SHP77 treated with DMSO at 0.1 percent for 48 hours (cell line): ENCODE measurements at regions not wholly inside any gene's neighbourhood (a gene's known extent, or its start where the extent isn't known, plus 50 kb on each side); places are given as distances from the start of the nearest gene placed in this dataset.

Source experiments
- DNase-seq: peaks from one replicate; lab custom pipeline; 2025; lab: John Stamatoyannopoulos, UW

DNA sequence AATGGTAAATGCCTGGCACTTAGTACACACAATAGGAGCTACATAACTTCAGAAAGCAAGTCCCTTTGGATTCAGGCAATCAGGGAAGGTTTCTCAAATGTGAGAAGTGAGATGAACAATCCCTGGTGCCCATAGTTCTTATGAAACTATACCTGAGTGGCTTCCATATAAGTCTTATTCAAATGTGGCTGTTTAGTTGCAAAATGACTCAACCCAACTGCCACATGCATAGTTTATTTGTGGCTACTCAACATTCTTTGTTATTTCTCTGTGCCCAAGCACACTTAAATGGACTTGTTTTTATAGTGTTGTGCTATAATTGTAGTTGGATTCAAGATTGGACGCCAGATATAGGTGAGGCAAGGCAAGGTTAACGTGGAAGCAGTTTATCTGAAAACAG lies 93.7 kb upstream of the ATXN1 start:
- no peak for DNase-seq

DNA sequence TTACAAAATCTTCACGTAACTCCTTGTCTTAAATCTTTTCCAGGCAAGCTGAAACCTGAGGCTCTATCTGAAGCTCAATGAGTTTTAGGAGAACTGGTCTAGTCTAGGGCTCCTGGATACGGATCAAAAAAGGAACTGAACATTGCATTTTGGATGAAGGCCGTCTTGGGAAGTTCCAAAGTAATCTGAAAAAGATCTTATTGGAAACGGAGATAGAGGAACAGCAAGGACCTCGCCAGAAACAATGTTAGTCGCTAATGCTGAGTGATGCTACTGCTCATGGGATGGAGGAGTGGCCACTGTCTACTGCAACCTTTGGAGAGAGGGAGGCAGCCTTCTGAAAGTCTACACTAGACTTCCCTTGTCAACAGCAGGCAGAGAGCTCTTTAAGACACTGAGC lies 91.4 kb upstream of the ATXN1 start:
- no peak for DNase-seq

DNA sequence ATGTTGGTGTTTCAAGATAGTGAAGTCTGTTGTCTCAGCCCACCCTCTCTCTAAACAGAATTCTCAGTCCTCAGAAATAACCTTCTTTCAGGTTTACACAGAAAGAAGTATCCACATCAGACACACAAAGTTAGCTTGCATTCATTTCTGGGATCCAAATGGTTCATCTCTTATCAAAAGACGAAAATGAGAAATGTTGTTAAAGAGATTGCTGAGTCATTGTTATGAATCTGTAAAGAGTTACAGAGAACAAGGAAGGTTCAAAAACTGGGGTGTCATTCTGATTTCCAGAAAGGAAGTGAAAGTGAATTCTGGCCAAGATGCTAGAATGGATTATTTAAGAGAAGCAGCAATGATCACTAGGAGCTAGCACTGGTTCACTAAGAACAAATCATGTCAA lies 90.5 kb upstream of the ATXN1 start:
- DNase-seq = no peak

DNA sequence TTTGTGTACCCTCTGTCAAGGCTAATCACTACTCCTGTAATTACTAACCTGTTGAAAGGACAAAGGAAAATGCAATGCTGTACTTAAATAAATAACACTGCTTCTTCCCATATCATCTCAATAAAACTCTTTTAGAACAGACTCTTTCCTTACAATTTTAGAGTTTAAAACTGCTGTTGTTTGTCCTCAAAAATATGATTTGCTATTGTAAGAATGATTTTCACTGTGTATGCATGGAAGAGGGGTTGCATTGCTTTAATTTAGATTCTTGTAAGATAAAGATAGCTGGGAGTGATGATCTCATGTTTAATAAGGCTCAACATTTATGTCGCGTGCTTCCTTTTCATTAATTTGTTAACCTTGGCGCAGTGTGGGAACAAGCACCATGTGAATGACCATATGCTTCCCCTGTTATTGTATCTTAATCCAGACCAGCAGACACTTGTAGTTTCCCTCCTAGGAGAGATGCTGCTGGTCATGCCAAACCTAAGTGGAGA lies 89.8 kb upstream of the ATXN1 start:
- no peak for DNase-seq

DNA sequence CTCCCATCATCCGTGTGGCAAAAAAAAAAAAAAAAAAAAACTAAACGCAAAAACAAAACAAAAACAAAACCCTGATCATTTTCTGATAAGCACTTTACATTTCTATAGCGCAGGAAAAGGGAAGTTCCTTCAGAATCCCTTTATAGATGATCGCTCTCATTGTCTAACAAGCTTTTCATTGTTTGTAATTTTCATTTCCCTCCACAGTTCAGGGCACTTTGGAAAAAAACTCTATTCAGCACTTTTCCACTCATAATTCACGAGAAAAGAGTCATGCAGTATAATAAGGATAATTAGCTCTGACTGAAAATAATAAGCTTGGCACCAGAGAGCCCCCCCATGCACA lies 89.4 kb upstream of the ATXN1 start:
- DNase-seq = no peak

DNA sequence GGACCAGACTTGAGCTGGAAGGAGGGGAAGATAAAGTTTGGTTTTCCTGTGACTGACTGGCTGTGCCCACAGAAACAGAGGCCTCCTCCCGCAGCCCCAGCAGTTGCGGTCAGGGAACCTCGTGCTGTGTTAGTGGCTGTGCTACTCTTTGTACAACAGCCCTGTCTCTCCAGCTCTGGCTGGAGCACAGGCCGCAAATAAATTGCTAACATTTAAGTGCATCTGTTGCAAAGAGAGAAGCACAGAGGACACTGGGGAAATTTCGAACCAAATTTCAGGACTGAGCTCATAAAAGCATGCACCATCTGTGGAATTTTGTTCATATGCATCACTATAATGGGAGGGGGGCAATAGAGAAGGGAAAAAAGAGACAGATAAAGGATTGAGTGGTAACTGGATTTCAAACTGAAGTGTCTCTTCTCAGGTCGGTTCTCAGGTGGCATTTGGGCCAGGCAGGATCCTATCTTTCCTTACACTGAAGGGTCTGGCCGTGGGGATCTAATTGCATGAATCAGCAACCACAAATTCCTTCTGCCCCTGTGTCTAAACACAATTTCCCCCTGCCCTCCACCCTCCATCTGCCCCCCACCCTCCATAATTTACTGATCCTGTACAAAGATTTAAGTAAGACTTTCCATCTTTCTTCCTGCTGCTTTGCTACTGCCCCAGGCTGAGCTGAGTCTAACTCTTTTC lies 88.9 kb upstream of the ATXN1 start:
- DNase-seq = no peak

DNA sequence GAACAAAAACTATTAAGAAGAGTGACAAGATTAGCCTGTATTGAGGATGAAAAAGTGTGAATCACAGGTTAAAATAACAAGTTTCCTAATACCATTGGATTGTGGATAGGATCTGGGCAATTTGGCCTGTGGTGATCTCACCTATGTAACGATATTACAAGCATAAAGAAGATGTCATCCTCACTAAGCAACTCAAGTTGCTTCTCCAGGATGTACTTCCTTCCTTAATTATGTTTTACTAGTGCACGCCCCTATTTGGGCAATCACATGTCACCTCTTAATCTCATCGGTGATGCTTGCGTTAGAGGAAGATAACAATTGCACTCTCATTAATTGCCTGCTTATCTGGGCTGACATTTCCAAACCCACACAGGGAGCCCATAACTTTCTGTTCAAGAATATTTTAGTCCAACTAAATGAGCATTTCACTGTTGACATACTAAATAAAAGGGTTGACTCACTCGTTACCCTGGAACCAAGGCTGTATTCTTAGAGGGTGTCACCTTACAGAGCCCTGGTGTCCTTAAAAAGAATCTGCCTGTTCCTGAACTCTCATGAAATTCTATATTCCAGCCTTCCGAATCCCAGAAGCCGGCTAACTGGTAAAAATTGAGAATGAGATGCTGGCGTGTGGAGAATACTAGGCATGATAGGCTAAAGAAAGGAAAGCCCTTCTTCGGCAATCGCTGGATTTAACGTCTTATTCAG lies 88.2 kb upstream of the ATXN1 start:
- no peak for DNase-seq

DNA sequence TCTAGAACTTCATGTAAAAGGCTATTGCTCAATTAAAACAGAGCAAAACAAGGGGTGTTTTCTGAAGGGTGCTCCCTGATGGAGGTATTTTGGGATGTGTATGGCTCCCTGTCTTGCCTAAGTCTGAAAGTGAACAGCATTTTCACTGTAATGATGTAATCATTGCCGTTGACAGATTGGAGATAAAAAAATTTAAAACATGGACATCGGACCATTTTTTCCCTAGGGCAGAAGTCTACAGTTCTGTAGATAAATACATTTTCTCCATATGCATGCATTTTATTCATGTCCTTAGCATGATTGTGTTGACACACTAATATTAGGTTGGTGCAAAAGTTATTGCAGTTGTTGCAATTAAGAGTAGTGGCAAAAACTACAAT lies 85.1 kb upstream of the ATXN1 start:
- DNase-seq = no peak

DNA sequence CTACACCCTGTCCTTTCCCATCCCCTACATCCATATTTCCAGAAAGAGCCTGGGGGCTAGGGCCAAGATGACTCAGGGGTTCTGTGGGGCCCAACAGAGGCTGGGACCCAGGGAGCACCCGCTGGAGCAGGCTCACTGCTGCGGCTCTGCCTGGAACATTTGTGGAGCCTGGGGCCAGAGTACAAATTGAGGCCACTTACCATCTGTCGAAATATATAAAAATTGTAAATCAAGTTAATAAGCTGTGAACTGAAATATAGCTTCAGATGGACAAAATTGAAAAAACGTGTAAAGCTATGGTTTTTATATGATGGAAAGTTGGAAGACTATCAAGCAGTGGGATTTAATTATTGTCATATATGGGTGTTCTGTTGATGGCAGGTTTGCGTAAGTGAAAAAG lies 82.9 kb upstream of the ATXN1 start:
- no peak for DNase-seq

DNA sequence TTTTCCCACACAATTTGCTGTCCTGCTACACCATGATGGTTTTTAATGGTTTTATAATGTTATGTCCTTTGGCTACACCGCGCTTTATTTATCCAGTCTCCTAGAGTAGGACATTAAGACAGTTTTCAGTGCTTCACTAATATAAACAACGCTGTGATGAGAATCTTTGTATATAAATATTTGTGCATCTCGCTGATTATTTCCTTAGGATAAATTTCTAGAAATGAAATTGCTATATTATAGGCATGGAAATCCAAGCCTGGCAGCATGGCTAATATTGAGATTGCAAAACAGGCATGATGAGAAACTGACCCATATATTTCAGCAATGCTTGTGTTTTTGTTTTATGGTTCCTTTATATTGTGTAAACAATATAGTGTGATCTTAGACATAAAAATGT lies 81.4 kb upstream of the ATXN1 start:
- no peak for DNase-seq

DNA sequence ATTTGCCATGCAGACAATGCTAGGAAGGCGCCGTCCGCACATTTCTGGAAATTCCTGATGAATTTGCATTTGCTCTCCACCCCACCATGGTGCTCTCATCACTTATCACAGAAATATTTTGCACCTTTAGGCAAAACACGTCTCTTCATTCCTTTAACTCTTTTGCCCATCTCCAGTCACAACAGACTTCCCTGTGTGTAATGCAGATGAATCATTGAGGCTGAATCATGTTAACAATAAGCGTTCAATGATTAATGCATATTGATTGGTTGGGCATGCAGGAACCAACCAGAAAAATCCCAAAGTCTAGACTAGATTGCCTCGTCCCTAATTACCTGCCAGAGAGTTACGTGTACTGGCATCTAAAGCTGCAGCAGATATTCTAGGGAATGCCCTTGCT lies 80.0 kb upstream of the ATXN1 start:
- DNase-seq = no peak

DNA sequence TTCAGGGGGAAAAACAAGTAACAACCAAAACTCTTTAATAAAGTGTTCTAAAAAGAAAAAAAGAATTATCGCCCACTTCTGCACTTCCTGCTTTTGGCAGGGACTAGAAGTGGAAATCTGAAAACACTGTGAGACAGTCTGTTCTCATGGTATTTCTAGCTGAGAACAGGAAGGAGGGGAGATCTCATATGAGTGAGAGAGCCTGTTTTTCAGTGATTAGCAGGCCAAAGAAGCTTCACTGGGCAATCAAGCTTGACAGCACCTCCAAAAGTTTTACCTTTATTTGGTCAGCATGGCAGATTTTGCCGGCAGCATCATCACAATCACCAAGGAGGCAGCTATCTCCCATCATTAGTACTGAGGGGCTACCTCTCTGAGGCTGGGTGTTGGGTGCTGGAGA lies 79.5 kb upstream of the ATXN1 start:
- no peak for DNase-seq

DNA sequence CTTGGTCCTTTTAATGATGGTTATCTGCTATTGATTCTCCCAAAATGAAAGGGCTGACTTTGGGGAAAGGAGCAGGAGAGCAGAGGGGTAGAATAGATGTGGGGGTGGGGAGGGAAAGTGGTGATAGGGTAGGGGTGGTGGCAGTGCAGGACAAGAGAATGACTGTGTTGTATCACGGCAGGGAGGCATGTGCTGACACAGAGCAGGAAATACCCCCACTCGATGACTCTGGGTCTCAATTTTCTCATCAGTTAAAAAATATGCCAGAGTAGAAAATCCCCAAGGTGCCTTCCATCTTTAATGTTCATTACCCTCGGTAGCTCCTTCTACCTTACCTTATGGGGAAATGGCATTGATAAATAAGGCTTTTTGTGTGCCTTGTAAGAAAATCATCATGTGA lies 79.0 kb upstream of the ATXN1 start:
- no peak for DNase-seq

DNA sequence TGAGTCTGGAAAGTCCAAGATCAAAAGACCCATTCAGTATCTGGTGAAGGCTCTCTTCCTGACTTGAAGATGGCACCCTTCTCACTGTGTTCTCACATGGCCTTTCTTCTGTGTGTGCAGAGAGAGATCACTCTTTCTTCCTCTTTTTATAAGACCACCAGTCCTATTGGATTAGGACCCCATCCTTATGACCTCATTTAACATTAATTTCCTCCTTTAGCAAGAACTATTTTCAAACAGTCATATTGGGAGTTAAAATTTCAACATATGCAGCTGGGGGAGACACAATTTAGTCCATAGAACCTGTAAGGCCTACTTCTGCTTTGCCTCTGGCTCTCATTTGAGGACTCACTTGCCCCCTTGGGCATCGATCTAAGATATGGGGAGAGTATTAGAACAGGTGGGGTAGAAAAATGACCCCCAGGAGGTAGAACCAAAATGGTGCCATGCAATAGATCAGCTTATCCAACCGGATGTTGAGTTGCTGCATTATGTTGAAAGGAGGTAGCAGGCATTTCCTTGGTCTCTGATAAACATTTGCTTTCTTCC lies 78.4 kb upstream of the ATXN1 start:
- DNase-seq = no peak

DNA sequence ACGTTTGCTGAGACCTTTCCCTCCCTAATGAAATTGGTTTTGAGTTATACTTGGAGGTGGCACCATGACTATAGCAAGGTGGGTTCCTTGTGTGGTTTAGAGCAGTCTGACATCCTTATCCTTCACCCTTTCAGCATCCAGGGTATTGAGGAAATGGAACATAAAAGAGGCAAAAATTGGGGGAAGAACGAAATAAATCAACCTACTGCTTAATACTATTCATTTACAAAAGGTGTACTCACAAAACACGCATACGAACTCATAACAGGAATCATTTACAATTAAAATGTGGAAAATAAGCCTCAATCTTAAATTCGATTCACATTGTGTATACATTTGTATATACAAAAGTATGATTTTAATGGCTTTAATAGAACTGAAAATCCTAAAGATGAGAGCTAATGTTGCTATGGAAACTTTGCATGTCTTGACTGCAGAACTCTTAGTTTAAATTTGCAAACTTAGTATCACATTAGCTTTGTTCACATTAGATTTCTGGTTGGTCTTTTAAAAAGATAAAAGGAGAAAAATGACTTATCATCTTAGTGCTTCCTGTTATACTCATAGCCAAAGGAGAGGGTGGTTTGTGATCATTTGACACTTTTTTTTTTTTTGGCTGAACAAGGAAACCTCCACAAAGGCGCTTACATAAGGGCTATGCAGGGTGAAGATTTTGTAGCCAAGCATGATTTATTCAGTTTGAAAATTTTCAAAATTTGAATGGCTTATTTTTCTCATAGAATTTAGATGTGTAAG lies 76.1 kb upstream of the ATXN1 start:
- no peak for DNase-seq

DNA sequence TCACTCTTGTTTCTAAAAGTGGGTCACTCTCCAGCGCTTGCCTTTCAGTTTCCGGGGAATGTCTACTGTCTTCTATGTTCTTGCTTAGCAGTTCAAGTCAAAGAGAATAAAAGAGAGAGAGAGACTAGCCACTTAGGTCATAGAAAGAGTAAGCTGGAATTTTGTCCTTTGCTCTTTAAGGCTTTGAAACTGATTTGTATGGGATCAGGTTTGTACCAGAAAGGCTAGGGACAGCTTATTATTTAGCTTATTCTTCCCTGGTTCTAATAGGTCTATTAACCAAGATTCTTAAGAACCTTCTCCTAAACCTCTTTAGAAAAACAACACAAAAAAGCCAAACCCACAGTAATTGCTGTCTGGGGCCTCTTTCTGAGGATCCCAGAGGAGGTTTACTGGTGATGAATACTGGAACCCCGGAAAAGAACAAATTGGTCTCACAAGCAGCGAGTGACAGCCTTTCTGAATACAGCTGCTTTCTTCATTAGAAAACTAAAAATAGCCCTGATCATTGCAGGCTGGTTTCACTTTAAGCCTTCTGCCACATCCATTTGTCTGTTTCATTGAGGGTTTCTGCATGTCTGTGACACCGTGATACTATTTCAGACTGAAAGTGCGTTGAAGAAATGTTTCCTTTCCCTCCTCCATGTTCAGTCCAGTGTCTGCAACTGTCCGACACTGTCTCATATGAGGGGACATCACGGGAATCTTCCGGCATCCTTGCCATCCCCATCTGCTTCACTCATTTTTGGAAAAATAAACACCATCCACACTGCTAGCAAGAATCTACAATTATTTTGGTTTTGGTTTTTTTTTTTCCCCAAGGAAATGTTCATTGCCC lies 75.1 kb upstream of the ATXN1 start:
- DNase-seq = no peak

DNA sequence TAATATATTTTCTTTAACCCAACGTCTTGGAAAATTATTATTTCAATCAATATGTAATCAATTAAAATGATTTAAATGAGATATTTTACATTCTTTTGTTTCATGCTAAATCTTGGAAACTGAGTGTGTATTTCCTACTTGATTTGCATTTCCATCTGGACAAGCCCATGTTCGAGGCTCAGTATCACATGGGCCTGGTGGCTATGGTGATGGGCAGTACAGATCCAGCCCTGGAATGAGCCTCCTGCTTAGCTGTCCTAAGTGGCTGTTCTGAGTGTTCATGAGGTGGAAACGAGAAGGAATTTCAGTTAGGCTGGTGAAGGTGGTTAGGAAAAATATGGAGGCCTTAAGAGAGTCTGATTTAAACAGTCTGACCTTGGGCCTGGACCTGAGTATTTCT lies 73.0 kb upstream of the ATXN1 start:
- DNase-seq = no peak

DNA sequence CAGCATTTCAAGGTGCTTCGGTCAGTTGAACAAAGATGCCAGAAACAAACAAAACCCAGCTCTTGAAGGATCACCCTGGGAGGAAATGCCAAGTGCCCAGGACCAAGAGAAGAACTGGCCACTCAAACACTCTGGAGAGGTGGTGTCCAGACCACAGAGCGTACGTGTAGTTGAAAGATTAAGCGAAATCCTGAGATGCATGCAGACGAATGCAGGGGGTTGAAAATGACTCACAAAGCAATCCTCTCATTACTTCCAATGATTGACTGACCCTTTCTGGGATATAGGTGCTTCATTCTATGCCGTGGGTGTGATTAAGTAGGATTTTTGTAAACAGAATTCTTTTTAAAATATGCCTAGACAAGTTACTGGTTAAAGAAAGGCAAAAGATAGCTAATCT lies 71.5 kb upstream of the ATXN1 start:
- no peak for DNase-seq

DNA sequence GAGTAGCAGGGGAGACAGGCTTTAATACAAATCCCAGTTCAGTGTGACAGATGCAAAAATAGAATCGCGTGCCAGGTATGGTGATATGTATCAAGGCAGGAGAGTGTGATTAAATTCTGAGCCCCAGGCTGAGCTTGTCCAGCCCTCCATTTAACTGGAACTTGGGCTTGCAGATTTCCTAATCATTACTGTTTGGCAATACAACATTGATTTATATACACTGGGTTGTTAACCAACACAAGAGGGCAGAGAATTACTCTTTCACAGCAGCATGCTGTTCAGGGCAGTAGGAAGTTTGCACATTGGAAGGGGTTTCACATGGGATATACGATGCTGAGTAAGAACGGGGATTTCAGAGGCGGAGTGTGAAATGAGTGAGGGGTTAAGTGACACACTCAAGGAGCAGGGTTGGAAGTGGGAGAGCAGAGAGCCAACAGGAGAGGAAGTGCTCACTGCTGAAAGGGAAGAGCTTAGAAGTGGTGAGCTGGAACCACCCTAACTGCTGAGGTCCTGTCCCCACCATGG lies 70.8 kb upstream of the ATXN1 start:
- no peak for DNase-seq

DNA sequence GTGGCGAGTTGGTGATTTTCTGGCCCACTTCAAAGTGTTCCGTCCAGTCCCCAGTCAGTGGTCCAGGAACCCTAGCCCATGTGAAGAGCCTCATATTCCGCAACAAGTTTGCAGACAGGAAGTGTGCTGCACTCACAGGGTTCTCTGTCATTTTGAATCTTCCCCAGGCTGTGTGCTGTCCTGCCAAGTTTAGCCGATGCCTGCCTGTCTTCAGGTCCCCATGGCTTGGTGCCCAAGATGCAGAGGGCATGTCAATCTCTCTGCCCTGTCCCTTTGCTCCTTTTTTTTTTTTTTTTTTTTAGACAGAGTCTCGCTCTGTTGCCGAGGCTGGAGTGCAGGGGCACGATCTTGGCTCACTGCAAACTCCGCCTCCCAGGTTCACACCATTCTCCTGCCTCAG lies 69.9 kb upstream of the ATXN1 start:
- no peak for DNase-seq

DNA sequence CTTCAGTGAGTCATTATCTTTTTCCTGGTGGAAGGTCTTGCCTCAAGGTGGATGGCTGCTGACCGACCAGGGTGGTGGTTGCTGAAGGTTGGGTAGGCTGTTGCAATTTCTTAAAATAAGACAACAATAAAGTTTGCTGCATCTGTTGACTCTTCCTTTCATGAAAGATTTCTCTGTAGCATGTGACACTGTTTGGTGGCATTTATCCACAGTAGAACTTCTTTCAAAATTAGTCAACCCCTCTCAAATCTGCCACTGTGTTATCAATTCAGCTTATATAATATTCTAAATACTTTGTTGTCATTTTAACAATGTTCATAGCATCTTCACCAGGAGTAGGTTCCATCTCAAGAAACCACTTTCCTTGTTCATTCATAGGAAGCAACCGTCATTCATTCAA lies 66.8 kb upstream of the ATXN1 start:
- DNase-seq = no peak

DNA sequence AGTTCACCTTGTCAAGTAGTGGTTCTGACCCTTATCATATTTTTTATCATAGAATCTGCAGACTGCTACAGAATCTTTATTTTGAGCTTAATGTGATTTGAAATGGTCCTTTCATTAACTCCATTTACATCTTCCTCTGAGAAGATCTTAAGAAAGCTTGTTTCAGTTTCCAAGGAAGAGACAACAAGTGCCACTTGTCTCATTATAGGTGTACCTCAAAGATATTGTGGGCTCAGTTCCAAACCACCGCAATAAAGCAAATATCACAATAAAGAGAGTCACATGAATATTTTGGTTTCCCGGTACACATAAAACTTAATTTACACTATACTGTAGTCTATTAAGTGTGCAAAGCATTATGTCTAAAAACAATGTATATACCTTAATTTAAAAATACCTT lies 66.4 kb upstream of the ATXN1 start:
- DNase-seq = no peak
